OCI-LY7 (cell line): ENCODE measurements at regions not wholly inside any gene's neighbourhood (a gene's known extent, or its start where the extent isn't known, plus 50 kb on each side); places are given as distances from the start of the nearest gene placed in this dataset.

Source experiments
- CTCF ChIP-seq: fragments of 200-600 bp; sonication (generic); conservative IDR thresholded peaks from 2 replicates; pipeline ENCODE4 v1.5.1; 2014; ENCODE audit warnings: mild to moderate bottlenecking, antibody characterized with exemption, low read length, moderate library complexity, mixed read lengths
- EZH2phosphoT487 ChIP-seq: fragments of 200-600 bp; sonication (generic); IDR thresholded peaks from 2 replicates; pipeline ENCODE4 v1.6.1; 2018; ENCODE audit warnings: low read depth, borderline replicate concordance, mild to moderate bottlenecking, mixed run types, antibody characterized with exemption, low read length, moderate library complexity, mixed read lengths

GRCh38 chr17:79510071-79510470 is 100.8 kb downstream of the RBFOX3 start:
- TF ChIP-seq CTCF (no peak), EZH2phosphoT487 (no peak)
